Mesenchymal stem cell (in vitro differentiated cells and primary cell): ENCODE measurements at regions not wholly inside any gene's neighbourhood (a gene's known extent, or its start where the extent isn't known, plus 50 kb on each side); places are given as distances from the start of the nearest gene placed in this dataset.
A peak's percentile ranks its signal among the peaks of the same experiment; 100 is the strongest.

Experiments
- DNase-seq: peaks from one replicate; pipeline ENCODE4 v3.0.0-alpha.2; 2013
- H2AFZ ChIP-seq: one replicate; pipeline ENCODE4 v1.6.1; 2013; ENCODE audit warnings: low read depth, mild to moderate bottlenecking, control low read depth, inconsistent platforms, low read length, moderate library complexity
- H2AK5ac ChIP-seq: 2 replicates; pipeline ENCODE4 v1.6.1; 2013; ENCODE audit warnings: low read length, moderate library complexity, mild to moderate bottlenecking, inconsistent platforms; ENCODE audit not compliant: severe bottlenecking
- H2BK120ac ChIP-seq: one replicate; pipeline ENCODE4 v1.6.1; 2013; ENCODE audit warnings: low read depth, mild to moderate bottlenecking, inconsistent platforms, low read length, moderate library complexity
- H2BK12ac ChIP-seq, 2 experiments: one replicate each; pipeline ENCODE4 v1.6.1; 2013; ENCODE audit warnings: inconsistent platforms in 2 of 2, low read length in 2 of 2, mild to moderate bottlenecking in 2 of 2, moderate library complexity in 2 of 2, control low read depth in 1 of 2
- H2BK15ac ChIP-seq: one replicate; pipeline ENCODE4 v1.6.1; 2013; ENCODE audit warnings: mild to moderate bottlenecking, low read depth, inconsistent platforms; ENCODE audit not compliant: poor library complexity, severe bottlenecking
- H2BK5ac ChIP-seq: 2 replicates; pipeline ENCODE4 v1.6.1; 2013; ENCODE audit warnings: low read depth, mild to moderate bottlenecking, low read length, control low read depth, inconsistent platforms; ENCODE audit not compliant: poor library complexity, severe bottlenecking
- H3K14ac ChIP-seq, 2 experiments: one replicate each; pipeline ENCODE4 v1.6.1; 2013; ENCODE audit warnings: inconsistent platforms in 2 of 2, low read length in 2 of 2, control low read depth in 1 of 2, mild to moderate bottlenecking in 1 of 2, moderate library complexity in 1 of 2
- H3K18ac ChIP-seq, 2 experiments: one replicate each; pipeline ENCODE4 v1.6.1; 2013; ENCODE audit warnings: inconsistent platforms in 2 of 2, low read length in 2 of 2, control low read depth in 1 of 2, low read depth in 1 of 2, mild to moderate bottlenecking in 1 of 2
- H3K23ac ChIP-seq, 2 experiments: one replicate each; pipeline ENCODE4 v1.6.1; 2013; ENCODE audit warnings: inconsistent platforms in 2 of 2, low read length in 2 of 2, mild to moderate bottlenecking in 2 of 2, moderate library complexity in 2 of 2, control low read depth in 1 of 2
- H3K27ac ChIP-seq: 2 replicates; pipeline ENCODE4 v1.5.1; 2013; ENCODE audit warnings: mild to moderate bottlenecking, moderate library complexity, low read length, control low read depth, inconsistent platforms; ENCODE audit not compliant: poor library complexity, severe bottlenecking
- H3K27me3 ChIP-seq, 2 experiments: 2 replicates each; pipeline versions ENCODE4 v1.6.1 to v1.7.0; 2013; ENCODE audit warnings: low read length in 2 of 2, mild to moderate bottlenecking in 2 of 2, moderate library complexity in 2 of 2, control low read depth in 1 of 2, inconsistent platforms in 1 of 2; ENCODE audit not compliant: control insufficient read depth in 1 of 2, insufficient read depth in 1 of 2
- H3K36me3 ChIP-seq, 2 experiments: 2 replicates each; pipeline versions ENCODE4 v1.6.1 to v1.7.0; 2013; ENCODE audit warnings: low read length in 2 of 2, control low read depth in 1 of 2, inconsistent platforms in 1 of 2, low read depth in 1 of 2, mild to moderate bottlenecking in 1 of 2; ENCODE audit not compliant: insufficient read depth in 2 of 2, control insufficient read depth in 1 of 2
- H3K4ac ChIP-seq, 2 experiments: one replicate each; pipeline ENCODE4 v1.6.1; 2013; ENCODE audit warnings: inconsistent platforms in 2 of 2, low read length in 2 of 2, mild to moderate bottlenecking in 2 of 2, moderate library complexity in 2 of 2, control low read depth in 1 of 2, low read depth in 1 of 2
- H3K4me1 ChIP-seq: 2 replicates; pipeline ENCODE4 v1.6.1; 2013; ENCODE audit warnings: low read depth, low read length, control low read depth; ENCODE audit not compliant: control insufficient read depth, insufficient read depth
- H3K4me2 ChIP-seq: 2 replicates; pipeline ENCODE4 v1.6.1; 2013; ENCODE audit warnings: low read length, mild to moderate bottlenecking, inconsistent platforms; ENCODE audit not compliant: poor library complexity, severe bottlenecking
- H3K4me3 ChIP-seq, 2 experiments: 2 replicates each; pipeline versions ENCODE4 v1.5.1 to v1.7.0; 2013; ENCODE audit warnings: low read length in 2 of 2, mild to moderate bottlenecking in 2 of 2, control low read depth in 1 of 2, low read depth in 1 of 2; ENCODE audit not compliant: insufficient read depth in 1 of 2
- H3K79me1 ChIP-seq: replicated peaks from 2 replicates; pipeline ENCODE4 v1.6.1; 2013; ENCODE audit warnings: mild to moderate bottlenecking, control low read depth, low read length, inconsistent platforms; ENCODE audit not compliant: poor library complexity, severe bottlenecking
- H3K9ac ChIP-seq: 2 replicates; pipeline ENCODE4 v1.7.0; 2013; ENCODE audit warnings: mild to moderate bottlenecking, low read length, moderate library complexity
- H3K9me3 ChIP-seq: 2 replicates; pipeline ENCODE4 v1.7.0; 2013; ENCODE audit warnings: mild to moderate bottlenecking, low read length; ENCODE audit not compliant: control insufficient read depth
- H4K8ac ChIP-seq: one replicate; pipeline ENCODE4 v1.6.1; 2013; ENCODE audit warnings: inconsistent platforms, mild to moderate bottlenecking, low read length, moderate library complexity
- H4K91ac ChIP-seq: one replicate; pipeline ENCODE4 v1.6.1; 2013; ENCODE audit warnings: mild to moderate bottlenecking, low read length, inconsistent platforms
- WGBS: methylation state at CpG from one replicate; pipeline ENCODE4 v1.1.7; 2013; ENCODE audit warnings: mixed read lengths; 5-methylcytosine and 5-hydroxymethylcytosine counted together

DNA sequence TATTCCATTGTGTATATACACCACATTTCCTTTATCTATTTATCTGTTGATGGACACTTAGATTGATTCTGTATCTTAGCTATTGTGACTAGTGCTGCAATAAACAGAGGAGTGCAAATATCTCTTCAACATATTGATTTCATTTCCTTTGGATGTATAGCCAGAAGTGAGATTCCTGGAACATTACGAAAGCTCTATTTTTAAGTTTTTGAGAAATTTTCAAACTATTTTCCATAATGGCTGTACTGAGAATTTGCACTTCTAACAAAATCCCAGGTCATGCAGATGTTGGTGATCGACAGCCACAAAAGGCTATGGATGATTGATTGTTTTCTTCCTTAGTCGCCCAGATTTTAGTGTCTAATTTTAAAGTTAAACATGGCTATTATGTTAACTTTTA lies 132.7 kb upstream of the MTAP start:
- Histone ChIP-seq H3K27ac (no peak overlapping the region), H3K4me1 (no peaks in the 10 kb centered on the region), H4K91ac (no peak overlapping the region), H2AK5ac (no peak overlapping the region), H3K79me1 (no peaks in the 10 kb centered on the region), H2BK5ac (no peak overlapping the region), H3K4ac (no peak overlapping the region), H3K14ac (no peak overlapping the region), H3K36me3 (no peaks in the 10 kb centered on the region), H2BK15ac (no peak overlapping the region), H2BK120ac (no peak overlapping the region), H3K27me3 (no peaks in the 10 kb centered on the region), H4K8ac (no peak overlapping the region), H3K9ac (no peak overlapping the region), H3K9me3 (no peaks in the 10 kb centered on the region), H3K4me3 (no peak overlapping the region), H3K4me2 (no peak overlapping the region), H2AFZ (no peak overlapping the region), H2BK12ac (no peak overlapping the region), H3K23ac (no peak overlapping the region), H3K18ac (no peak overlapping the region)
- 100% methylated on average over 1 of the region's 3 CpGs for WGBS
- no peak for DNase-seq

DNA sequence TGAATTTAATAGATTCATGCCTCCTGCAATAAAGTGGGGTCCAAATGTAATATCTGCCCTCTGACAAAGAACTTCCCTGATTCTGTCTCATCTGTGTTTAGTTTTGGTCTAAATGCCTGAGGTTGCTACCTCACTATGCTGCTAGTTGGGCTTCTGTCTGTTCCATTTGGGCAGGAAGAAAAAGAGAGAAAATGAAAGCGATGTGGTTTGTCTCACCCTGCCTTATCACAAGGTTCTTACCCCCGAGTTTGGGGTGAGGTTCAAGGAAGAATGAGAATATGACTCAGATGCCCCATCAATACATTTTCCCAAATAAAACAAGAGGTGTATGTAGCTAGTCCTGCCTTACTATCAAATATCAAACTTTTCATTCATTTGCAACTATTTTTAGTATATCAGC lies 132.1 kb upstream of the MTAP start:
- no peak overlapping the region for H2AK5ac ChIP-seq
- no peak overlapping the region for H3K23ac ChIP-seq
- no peaks in the 10 kb centered on the region for H3K9me3 ChIP-seq
- no peak overlapping the region for H3K4me2 ChIP-seq
- no peak overlapping the region for H2BK5ac ChIP-seq
- H4K8ac ChIP-seq, result no peak overlapping the region
- no peak overlapping the region for H3K4ac ChIP-seq
- no peak overlapping the region for H2BK15ac ChIP-seq
- H3K79me1 ChIP-seq, result no peaks in the 10 kb centered on the region
- H2BK12ac ChIP-seq, result no peak overlapping the region
- H2BK120ac ChIP-seq, result no peak overlapping the region
- H3K36me3 ChIP-seq, result no peaks in the 10 kb centered on the region
- peak overlapping the region; percentile 5 for H3K9ac ChIP-seq
- H3K4me3 ChIP-seq, result no peak overlapping the region
- H3K4me1 ChIP-seq, result no peaks in the 10 kb centered on the region
- no peak for DNase-seq
- no peak overlapping the region for H3K14ac ChIP-seq
- no CpG with 5 or more reads among the region's 2 CpGs for WGBS
- no peak overlapping the region for H4K91ac ChIP-seq
- H3K27me3 ChIP-seq, result no peaks in the 10 kb centered on the region
- H3K27ac ChIP-seq, result no peak overlapping the region
- no peak overlapping the region for H3K18ac ChIP-seq
- no peak overlapping the region for H2AFZ ChIP-seq

GRCh38 chr9:21672140-21672539 lies 130.3 kb upstream of the MTAP start:
- H3K9ac ChIP-seq, result peak overlapping the region; percentile 34
- H2BK12ac ChIP-seq, result no peak overlapping the region
- H3K4me1 ChIP-seq, result no peaks in the 10 kb centered on the region
- H3K27ac ChIP-seq, result no peak overlapping the region
- no peak overlapping the region for H2AFZ ChIP-seq
- H3K14ac ChIP-seq, result no peak overlapping the region
- H4K8ac ChIP-seq, result no peak overlapping the region
- no peak overlapping the region for H2AK5ac ChIP-seq
- no peak for DNase-seq
- H3K4me2 ChIP-seq, result no peak overlapping the region
- no peaks in the 10 kb centered on the region for H3K36me3 ChIP-seq
- no peak overlapping the region for H3K4ac ChIP-seq
- no peak overlapping the region for H3K23ac ChIP-seq
- no peak overlapping the region for H2BK120ac ChIP-seq
- H3K79me1 ChIP-seq, result no peaks in the 10 kb centered on the region
- 97% methylated on average over 1 of the region's 4 CpGs for WGBS
- H2BK5ac ChIP-seq, result no peak overlapping the region
- H3K9me3 ChIP-seq, result no peaks in the 10 kb centered on the region
- H4K91ac ChIP-seq, result no peak overlapping the region
- H3K18ac ChIP-seq, result no peak overlapping the region
- no peak overlapping the region for H2BK15ac ChIP-seq
- H3K27me3 ChIP-seq, result no peaks in the 10 kb centered on the region
- peak overlapping the region in 1 of 2 experiments; percentile 58 for H3K4me3 ChIP-seq

DNA sequence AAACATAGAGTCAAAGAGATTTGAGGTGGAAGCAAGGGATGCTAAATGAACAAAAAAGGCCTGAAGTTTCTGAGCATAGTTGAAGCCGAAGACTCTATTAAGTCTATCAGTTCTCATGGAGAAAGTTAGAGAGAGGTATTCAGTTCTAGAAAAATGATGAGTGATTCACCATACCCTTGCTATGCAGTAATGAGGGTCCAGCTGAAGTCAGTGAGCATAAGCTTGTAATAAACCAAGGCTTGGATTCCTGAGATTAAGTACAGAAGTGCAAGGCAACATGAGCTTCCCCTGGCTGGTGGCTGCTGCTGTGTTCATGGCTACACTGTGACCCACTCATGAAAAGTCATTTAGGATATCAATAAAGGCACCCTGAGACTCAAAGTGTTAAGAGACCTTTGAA lies 129.7 kb upstream of the MTAP start:
- Histone ChIP-seq H3K4me3 (peak overlapping the region in 1 of 2 experiments; percentile 58), H4K91ac (no peak overlapping the region), H3K27me3 (no peaks in the 10 kb centered on the region), H3K79me1 (no peaks in the 10 kb centered on the region), H2BK5ac (no peak overlapping the region), H2AFZ (no peak overlapping the region), H2BK12ac (no peak overlapping the region), H4K8ac (no peak overlapping the region), H3K14ac (peak overlapping the region in 1 of 2 experiments; percentile 55), H3K18ac (no peak overlapping the region), H3K27ac (no peak overlapping the region), H3K4ac (no peak overlapping the region), H2BK15ac (no peak overlapping the region), H2AK5ac (no peak overlapping the region), H2BK120ac (no peak overlapping the region), H3K4me2 (no peak overlapping the region), H3K23ac (no peak overlapping the region), H3K4me1 (no peaks in the 10 kb centered on the region), H3K36me3 (no peaks in the 10 kb centered on the region), H3K9me3 (no peaks in the 10 kb centered on the region), H3K9ac (peak overlapping the region; percentile 34)
- DNase-seq, result no peak
- WGBS, result 100% methylated on average over 1 of the region's 1 CpG
